ENCODE measurements at regions not wholly inside any gene's neighbourhood (a gene's known extent, or its start where the extent isn't known, plus 50 kb on each side); places are given as distances from the start of the nearest gene placed in this dataset.

GRCh38 chr10:47225219-47225927 lies 74.6 kb upstream of the GDF10 start:
- TF ChIP-seq, protein P1, sequence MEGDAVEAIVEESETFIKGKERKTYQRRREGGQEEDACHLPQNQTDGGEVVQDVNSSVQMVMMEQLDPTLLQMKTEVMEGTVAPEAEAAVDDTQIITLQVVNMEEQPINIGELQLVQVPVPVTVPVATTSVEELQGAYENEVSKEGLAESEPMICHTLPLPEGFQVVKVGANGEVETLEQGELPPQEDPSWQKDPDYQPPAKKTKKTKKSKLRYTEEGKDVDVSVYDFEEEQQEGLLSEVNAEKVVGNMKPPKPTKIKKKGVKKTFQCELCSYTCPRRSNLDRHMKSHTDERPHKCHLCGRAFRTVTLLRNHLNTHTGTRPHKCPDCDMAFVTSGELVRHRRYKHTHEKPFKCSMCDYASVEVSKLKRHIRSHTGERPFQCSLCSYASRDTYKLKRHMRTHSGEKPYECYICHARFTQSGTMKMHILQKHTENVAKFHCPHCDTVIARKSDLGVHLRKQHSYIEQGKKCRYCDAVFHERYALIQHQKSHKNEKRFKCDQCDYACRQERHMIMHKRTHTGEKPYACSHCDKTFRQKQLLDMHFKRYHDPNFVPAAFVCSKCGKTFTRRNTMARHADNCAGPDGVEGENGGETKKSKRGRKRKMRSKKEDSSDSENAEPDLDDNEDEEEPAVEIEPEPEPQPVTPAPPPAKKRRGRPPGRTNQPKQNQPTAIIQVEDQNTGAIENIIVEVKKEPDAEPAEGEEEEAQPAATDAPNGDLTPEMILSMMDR (IDR thresholded peaks at IDR 0.05): no peak
- no peak for TF ChIP-seq POLR2A (IDR thresholded peaks at IDR 0.05)
